CD4-positive, alpha-beta T cell treated with Interleukin-1 beta for 1 hour (primary cell): ENCODE measurements at regions not wholly inside any gene's neighbourhood (a gene's known extent, or its start where the extent isn't known, plus 50 kb on each side); places are given as distances from the start of the nearest gene placed in this dataset.

Experiments
- DNase-seq, 2 donors: peaks; one replicate each; pipeline ENCODE4 v3.0.0-alpha.2; 2020 to 2022

GRCh38 chr5:86880785-86881492 lies 263.2 kb downstream of the COX7C start:
- peak; percentile 17 to 52 for DNase-seq

- no peak for DNase-seq
These were observed 263.9 kb downstream of the COX7C start for GRCh38 chr5:86881493-86882090.

- DNase-seq, result no peak
These were observed 266.9 kb downstream of the COX7C start for GRCh38 chr5:86884608-86885007.

- no peak for DNase-seq
These were observed 267.3 kb downstream of the COX7C start for GRCh38 chr5:86885011-86885410.

GRCh38 chr5:86885489-86886230 lies 267.9 kb downstream of the COX7C start:
- no peak for DNase-seq

- DNase-seq, result no peak
These were observed 272.6 kb downstream of the COX7C start for GRCh38 chr5:86890375-86890774.

- no peak for DNase-seq
These were observed 276.3 kb downstream of the COX7C start for GRCh38 chr5:86894056-86894455.

- no peak for DNase-seq
These were observed 279.2 kb downstream of the COX7C start for GRCh38 chr5:86896916-86897315.

GRCh38 chr5:86909418-86910295 lies 291.9 kb downstream of the COX7C start:
- no peak for DNase-seq

- DNase-seq, result peak in 1 of 2 donors; percentile 16
These were observed 299.4 kb downstream of the COX7C start for GRCh38 chr5:86917117-86917579.

GRCh38 chr5:86918246-86918645 lies 300.5 kb downstream of the COX7C start:
- no peak for DNase-seq

GRCh38 chr5:86926033-86926432 lies 308.3 kb downstream of the COX7C start:
- no peak for DNase-seq

- no peak for DNase-seq
These were observed 311.5 kb downstream of the COX7C start for GRCh38 chr5:86929123-86929766.

- no peak for DNase-seq
These were observed 315.9 kb upstream of the RASA1 start for GRCh38 chr5:86951761-86952160.

- no peak for DNase-seq
These were observed 302.8 kb upstream of the RASA1 start for GRCh38 chr5:86964889-86965288.

- DNase-seq, result peak in 1 of 2 donors; percentile 23
These were observed 299.4 kb upstream of the RASA1 start for GRCh38 chr5:86968301-86968753.

- DNase-seq, result no peak
These were observed 297.3 kb upstream of the RASA1 start for GRCh38 chr5:86970361-86970760.

GRCh38 chr5:86971034-86971571 lies 296.6 kb upstream of the RASA1 start:
- DNase-seq, result peak in 1 of 2 donors; percentile 14

GRCh38 chr5:86974955-86975354 lies 292.7 kb upstream of the RASA1 start:
- no peak for DNase-seq

GRCh38 chr5:86977190-86977589 lies 290.5 kb upstream of the RASA1 start:
- no peak for DNase-seq

- no peak for DNase-seq
These were observed 289.9 kb upstream of the RASA1 start for GRCh38 chr5:86977808-86978207.
